ENCODE measurements at regions not wholly inside any gene's neighbourhood (a gene's known extent, or its start where the extent isn't known, plus 50 kb on each side); places are given as distances from the start of the nearest gene placed in this dataset.

DNA sequence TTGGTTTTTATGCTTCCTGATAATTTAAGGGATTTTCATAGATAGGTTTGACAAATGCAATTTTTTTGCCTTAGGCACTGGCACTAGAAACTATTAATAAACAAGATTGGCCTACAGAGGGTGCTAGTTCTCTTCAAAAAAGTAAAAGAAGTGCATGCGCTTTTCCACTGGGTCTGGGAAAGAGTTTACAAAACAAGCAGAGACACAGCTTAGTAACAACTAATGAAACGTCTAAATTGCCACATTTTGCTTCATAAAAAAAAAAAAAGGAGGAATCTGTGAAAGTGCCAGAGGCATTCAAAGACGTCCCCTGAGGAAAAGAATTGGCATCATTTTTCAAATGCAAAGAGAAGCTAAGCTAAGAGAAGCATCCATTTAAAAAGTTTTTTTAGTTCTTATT, 58.3 kb upstream of the EEA1 start:
- WGBS, 10 experiments = 0 to 12% (median 0%) methylated on average over 2 to 3 of the region's 3 CpGs
- in situ Hi-C loops (cut with MboI; ENCODE audit: low pct_unique_long_range_greater_than_20kb in 2 of 9, low sequenced_read_pairs in 9 of 9, unreplicated experiment in 9 of 9) = loop anchor here (5.0 to 25.0 kb wide), 6 partner anchors 400 to 1125 kb away; partner anchors contain the start of gene NUDT4 (in 6 of the 9)
- Histone ChIP-seq H3K27ac (no peak overlapping the region), H3K4me1 (replicated peaks in 1 of 2) (no peaks in the 10 kb centered on the region), H3K4me3 (no peak overlapping the region)
- peak; percentile 45 to 87 (median 60) for ATAC-seq (replicated peaks in 6 of 8)

DNA sequence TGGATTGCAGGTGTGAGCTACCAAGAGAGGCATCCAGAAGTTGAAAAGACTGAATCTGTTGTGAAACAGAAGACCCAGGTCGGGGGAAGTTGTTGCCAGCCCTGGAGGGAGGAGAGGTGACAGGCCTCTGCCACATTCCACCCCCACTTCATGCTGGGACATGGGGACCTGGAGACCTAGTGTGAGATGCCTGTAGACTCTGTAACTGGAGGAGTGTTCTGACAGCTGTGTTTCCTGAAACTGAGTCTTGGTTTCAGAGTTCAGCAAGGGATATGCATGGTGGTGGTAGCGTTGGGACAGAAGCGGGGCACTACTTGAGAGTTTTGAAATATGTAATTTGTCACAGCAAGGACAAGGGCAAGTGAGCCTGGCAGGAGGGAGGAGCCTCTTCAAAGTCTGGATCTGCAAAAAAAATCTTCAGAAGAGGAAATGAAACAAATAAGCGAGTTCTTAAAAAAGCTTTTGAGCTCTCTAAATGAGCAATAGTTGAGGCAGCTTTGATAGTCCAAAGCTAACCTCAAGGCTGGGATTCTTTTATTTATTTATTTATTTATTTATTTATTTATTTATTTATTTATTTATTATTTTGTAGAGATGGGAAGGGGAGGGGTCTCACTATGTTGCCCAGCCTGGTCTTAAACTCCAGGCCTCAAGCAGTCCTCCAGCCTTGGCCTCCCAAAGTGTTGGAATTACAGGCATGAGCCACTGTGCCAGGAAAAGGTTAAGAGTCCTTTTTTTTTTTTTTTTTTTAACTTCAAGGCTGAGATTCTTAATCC, 58.9 kb upstream of the EEA1 start:
- no peaks in the 10 kb centered on the region for H3K4me1 ChIP-seq (replicated peaks in 1 of 2)
- 60 to 100% (median 96%) methylated on average over 1 to 4 of the region's 4 CpGs; no CpG with 5 or more reads in 3 of the 10 experiments for WGBS, 10 experiments
- ATAC-seq (replicated peaks in 6 of 8) = peak in 1 of 8 experiments; percentile 33
- in situ Hi-C loops (cut with MboI; ENCODE audit: low pct_unique_long_range_greater_than_20kb in 2 of 9, low sequenced_read_pairs in 9 of 9, unreplicated experiment in 9 of 9) = loop anchor here (5.0 to 25.0 kb wide), 6 partner anchors 399 to 1124 kb away; partner anchors contain the start of gene NUDT4 (in 6 of the 9)
- H3K27ac ChIP-seq = no peak overlapping the region
- H3K4me3 ChIP-seq = no peak overlapping the region

DNA sequence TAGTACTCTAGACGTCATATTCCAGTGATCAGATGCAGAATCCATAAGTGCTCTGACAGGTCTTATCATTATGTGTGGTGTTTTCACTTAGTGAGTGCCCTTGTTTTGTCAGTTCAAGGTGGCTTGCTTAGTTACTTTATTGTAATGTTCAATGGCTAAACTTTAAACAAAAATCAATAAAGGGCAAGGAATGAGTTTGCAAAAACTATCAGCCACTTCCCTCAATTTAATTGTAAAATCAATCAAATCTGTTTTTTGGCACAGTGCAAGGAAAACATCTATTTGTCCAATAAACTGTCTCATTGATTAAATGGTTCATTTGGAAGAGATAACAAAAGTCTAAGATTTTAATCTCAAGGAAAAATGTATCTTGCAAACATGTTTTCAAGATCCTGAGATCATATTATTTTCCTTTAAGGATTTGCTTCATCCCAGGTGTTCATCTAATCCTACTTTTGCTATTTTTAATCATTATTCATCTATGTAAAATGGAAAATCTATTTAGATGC, 59.6 kb upstream of the EEA1 start:
- ATAC-seq (replicated peaks in 6 of 8) = no peak
- in situ Hi-C loops (cut with MboI; ENCODE audit: low pct_unique_long_range_greater_than_20kb in 2 of 9, low sequenced_read_pairs in 9 of 9, unreplicated experiment in 9 of 9) = loop anchor here (5.0 to 25.0 kb wide), 6 partner anchors 399 to 1124 kb away; partner anchors contain the start of gene NUDT4 (in 6 of the 9)
- no peak overlapping the region for H3K27ac ChIP-seq
- 80 to 100% (median 95%) methylated on average over 1 of the region's 1 CpG; no CpG with 5 or more reads in 4 of the 10 experiments for whole genome bisulfite sequencing, 10 experiments
- H3K4me3 ChIP-seq = no peak overlapping the region
- no peaks in the 10 kb centered on the region for H3K4me1 ChIP-seq (replicated peaks in 1 of 2)

DNA sequence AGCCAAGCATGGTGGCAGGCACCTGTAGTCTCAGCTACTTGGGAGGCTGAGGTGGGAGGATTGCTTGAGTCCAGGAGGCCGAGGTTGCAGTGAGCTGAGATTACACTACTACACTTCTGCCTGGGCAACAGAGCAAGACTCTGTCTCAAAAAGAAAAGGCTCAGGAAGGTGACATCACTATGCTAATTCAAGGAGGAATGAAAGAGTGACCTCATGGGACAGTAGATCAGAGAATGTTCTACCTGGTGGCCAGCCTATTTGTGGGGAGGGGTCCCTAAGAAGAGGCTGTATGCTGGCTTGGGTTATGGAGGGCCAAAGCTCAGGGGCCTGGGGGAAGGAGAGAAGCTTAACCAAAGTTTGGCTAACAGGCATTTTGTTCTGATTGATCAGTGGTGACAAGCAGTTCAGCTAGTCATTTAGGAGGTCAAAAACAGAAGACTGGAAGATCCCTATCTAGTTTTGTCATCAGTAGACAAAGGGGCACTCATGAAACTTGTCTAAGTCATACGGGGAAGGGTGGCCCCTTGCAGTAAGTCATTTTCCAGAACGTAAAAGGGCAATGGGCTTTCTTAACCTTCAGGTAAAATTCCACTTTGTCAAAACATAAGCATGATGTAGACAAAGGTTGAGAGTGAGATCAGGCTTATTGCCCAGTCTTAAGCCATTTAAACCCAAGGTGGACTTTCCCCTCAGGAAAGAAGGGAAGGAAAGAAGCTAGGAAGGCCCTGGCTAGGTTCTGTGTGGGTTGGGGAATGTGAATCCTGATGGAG, 60.8 kb upstream of the EEA1 start:
- Histone ChIP-seq H3K27ac (no peak overlapping the region), H3K4me3 (no peak overlapping the region), H3K4me1 (replicated peaks in 1 of 2) (no peaks in the 10 kb centered on the region)
- no peak for ATAC-seq (replicated peaks in 6 of 8)
- WGBS, 10 experiments = 33 to 84% (median 67%) methylated on average over 1 to 2 of the region's 3 CpGs; no CpG with 5 or more reads in 5 of the 10 experiments
- in situ Hi-C loops (cut with MboI; ENCODE audit: low pct_unique_long_range_greater_than_20kb in 2 of 9, low sequenced_read_pairs in 9 of 9, unreplicated experiment in 9 of 9) = loop anchor here (5.0 to 25.0 kb wide), 6 partner anchors 397 to 1122 kb away; partner anchors contain the start of gene NUDT4 (in 6 of the 9)

DNA sequence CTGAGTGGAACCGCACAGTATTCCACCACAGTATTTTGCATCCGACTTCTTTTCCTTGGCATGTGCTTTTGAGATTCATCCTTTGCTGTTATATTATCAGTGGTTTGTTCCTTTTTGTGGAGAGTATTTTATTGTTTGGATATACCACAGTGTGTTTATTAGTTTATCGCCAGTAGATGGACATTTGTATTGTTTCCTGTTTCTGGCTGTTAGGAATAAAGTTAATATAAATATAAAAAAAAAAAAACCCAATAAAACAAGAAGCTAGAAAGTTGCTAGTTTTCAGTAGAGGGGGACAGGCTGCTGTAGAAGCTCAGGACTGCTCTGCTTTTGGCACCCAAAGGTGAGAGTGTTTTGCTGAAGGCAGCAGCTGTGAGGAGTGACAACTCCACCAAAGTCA, 62.0 kb upstream of the EEA1 start:
- H3K27ac ChIP-seq = no peak overlapping the region
- no peaks in the 10 kb centered on the region for H3K4me1 ChIP-seq (replicated peaks in 1 of 2)
- no peak for ATAC-seq (replicated peaks in 6 of 8)
- 72 to 100% (median 93%) methylated on average over 2 to 3 of the region's 3 CpGs; no CpG with 5 or more reads in 2 of the 10 experiments for WGBS, 10 experiments
- H3K4me3 ChIP-seq = no peak overlapping the region
- in situ Hi-C loops (cut with MboI; ENCODE audit: low pct_unique_long_range_greater_than_20kb in 2 of 9, low sequenced_read_pairs in 9 of 9, unreplicated experiment in 9 of 9) = loop anchor here in 8 of 9 experiments (25.0 kb wide), 4 partner anchors 396 to 1121 kb away; partner anchors contain the start of gene NUDT4 (in 6 of the 8)

DNA sequence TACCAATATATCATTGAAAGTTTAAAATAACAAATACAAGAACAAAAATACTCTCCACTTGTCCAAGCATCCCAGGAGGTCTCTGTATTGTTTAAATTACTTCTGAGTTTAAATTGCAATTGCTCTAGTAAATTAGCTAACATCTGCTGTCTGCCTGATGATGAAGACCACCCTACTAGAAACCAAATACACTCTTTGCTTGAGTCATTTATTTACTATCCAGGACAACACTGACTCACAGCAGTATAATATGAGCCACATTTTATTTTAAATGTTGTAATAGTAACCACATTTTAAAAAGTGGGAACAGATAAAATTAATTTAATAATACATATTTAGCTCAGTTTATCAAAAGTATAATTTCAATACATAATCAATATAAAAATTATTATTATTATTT, 62.9 kb upstream of the EEA1 start:
- no peak overlapping the region for H3K27ac ChIP-seq
- H3K4me3 ChIP-seq = no peak overlapping the region
- no peak for ATAC-seq (replicated peaks in 6 of 8)
- in situ Hi-C loops (cut with MboI; ENCODE audit: low pct_unique_long_range_greater_than_20kb in 2 of 9, low sequenced_read_pairs in 9 of 9, unreplicated experiment in 9 of 9) = loop anchor here in 8 of 9 experiments (25.0 kb wide), 4 partner anchors 395 to 1120 kb away; partner anchors contain the start of gene NUDT4 (in 6 of the 8)
- H3K4me1 ChIP-seq (replicated peaks in 1 of 2) = no peaks in the 10 kb centered on the region

DNA sequence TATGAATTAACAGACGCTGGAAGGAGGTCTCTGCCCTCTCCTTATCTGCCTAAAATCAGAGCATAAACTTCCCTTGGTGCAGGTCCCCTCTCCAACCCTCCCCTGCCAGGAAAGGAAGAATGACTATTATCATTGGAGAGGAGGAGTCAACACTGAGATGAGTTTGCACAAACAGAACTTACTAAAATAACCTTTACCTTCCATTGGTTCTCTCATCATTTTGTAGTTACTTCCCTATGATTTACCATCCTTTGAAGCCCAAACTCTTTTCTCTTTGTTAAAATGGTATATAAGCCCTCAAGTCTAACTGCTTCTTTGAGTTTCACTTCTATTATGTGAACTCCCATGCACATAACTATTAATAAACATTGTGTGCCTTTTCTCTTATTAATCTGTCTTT, 64.2 kb upstream of the EEA1 start:
- 36 to 100% (median 100%) methylated on average over 1 of the region's 1 CpG; no CpG with 5 or more reads in 5 of the 10 experiments for WGBS, 10 experiments
- in situ Hi-C loops (cut with MboI; ENCODE audit: low pct_unique_long_range_greater_than_20kb in 2 of 9, low sequenced_read_pairs in 9 of 9, unreplicated experiment in 9 of 9) = loop anchor here in 8 of 9 experiments (25.0 kb wide), 4 partner anchors 394 to 1119 kb away; partner anchors contain the start of gene NUDT4 (in 6 of the 8)

DNA sequence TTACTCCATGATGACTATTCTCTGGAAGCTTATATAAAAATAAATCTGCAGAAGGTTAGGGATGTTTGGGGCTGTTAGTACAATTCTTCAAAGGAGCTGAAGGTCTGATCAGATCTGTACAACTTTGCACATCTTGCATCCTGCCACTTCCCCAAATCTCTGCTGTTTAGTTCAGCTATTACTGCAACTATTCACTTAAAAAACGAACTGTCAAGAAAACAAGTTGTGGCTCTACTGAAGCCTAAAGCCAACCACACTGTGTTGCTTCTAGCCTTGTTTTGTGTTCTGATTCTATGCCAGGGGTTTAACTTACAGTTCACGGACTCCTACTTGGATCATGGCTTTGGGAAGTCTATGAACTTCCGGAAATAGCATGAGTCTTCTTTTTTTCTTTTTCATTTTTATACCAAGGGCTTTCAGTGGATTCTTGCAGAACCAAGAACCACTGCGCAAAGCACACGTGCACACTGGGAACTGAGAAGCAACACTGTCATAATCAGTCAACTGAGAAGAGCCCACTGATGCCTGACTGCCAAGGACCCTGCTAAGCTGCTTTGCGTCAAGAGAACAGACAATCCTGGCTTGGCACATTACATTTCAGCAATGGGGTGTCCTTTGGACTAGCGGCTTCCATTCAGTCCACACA, 66.3 kb upstream of the EEA1 start:
- Histone ChIP-seq H3K27ac (no peak overlapping the region), H3K4me3 (no peak overlapping the region), H3K4me1 (replicated peaks in 1 of 2) (no peaks in the 10 kb centered on the region)
- in situ Hi-C loops (cut with MboI; ENCODE audit: low pct_unique_long_range_greater_than_20kb in 2 of 9, low sequenced_read_pairs in 9 of 9, unreplicated experiment in 9 of 9) = loop anchor here in 8 of 9 experiments (25.0 kb wide), 4 partner anchors 392 to 1117 kb away; partner anchors contain the start of gene NUDT4 (in 6 of the 8)
- 65 to 100% (median 90%) methylated on average over 2 to 7 of the region's 7 CpGs; no CpG with 5 or more reads in 1 of the 10 experiments for WGBS, 10 experiments
- ATAC-seq (replicated peaks in 6 of 8) = no peak

More for the DNA sequence above, 64.2 kb upstream of the EEA1 start:
- ATAC-seq (replicated peaks in 6 of 8) = no peak
- H3K4me3 ChIP-seq = no peak overlapping the region
- H3K27ac ChIP-seq = no peak overlapping the region
- H3K4me1 ChIP-seq (replicated peaks in 1 of 2) = no peaks in the 10 kb centered on the region

DNA sequence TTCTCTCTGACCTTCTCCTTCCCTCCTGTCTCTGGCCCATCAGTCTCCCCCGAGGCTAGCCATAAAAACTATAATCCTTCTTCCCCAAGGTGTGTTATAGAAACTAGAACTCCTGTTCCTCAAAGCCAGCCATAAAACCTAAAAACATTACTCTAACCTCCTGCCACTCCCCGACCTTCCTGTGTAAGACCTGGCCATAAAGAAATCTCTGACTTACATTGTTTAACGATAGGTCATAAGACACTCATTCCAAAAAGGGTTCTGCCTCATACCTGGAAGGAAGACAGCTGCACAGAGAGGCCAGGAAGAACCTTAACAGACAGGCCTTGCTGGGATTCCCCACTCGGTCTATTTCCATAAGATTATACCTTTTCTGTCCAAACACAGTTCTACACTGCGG, 70.9 kb upstream of the EEA1 start:
- peaks cover 0 to 6% of the 10 kb centered on the region in 2 donors for H3K4me1 ChIP-seq (replicated peaks in 1 of 2)
- in situ Hi-C loops (cut with MboI; ENCODE audit: low pct_unique_long_range_greater_than_20kb in 2 of 9, low sequenced_read_pairs in 9 of 9, unreplicated experiment in 9 of 9) = no loop called here
- WGBS, 10 experiments = 84 to 100% (median 92%) methylated on average over 1 to 5 of the region's 5 CpGs
- no peak for ATAC-seq (replicated peaks in 6 of 8)
- no peak overlapping the region for H3K4me3 ChIP-seq
- H3K27ac ChIP-seq = no peak overlapping the region

DNA sequence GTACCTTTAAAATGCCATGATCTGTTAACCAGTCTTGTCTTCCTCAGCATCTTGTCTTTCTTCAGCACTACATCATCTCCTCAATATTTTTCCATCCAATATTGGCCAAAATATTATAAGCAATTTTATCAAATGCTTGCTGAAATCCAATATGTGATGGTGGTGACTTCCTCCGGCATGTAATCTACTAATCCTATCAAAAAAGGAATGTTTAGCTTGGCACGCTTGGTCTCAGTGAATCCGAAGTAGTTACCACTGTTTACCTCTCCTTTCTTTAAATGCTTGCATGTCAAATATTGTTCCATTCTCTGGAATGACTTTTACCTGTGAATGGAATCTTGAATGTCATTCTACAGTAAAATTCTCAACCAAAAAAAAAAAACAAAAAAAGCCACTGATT, 72.3 kb upstream of the EEA1 start:
- WGBS, 10 experiments = 77 to 100% (median 91%) methylated on average over 1 to 3 of the region's 3 CpGs; no CpG with 5 or more reads in 1 of the 10 experiments
- H3K27ac ChIP-seq = no peak overlapping the region
- ATAC-seq (replicated peaks in 6 of 8) = no peak
- peaks cover 0 to 6% of the 10 kb centered on the region in 2 donors for H3K4me1 ChIP-seq (replicated peaks in 1 of 2)
- in situ Hi-C loops (cut with MboI; ENCODE audit: low pct_unique_long_range_greater_than_20kb in 2 of 9, low sequenced_read_pairs in 9 of 9, unreplicated experiment in 9 of 9) = no loop called here
- no peak overlapping the region for H3K4me3 ChIP-seq

DNA sequence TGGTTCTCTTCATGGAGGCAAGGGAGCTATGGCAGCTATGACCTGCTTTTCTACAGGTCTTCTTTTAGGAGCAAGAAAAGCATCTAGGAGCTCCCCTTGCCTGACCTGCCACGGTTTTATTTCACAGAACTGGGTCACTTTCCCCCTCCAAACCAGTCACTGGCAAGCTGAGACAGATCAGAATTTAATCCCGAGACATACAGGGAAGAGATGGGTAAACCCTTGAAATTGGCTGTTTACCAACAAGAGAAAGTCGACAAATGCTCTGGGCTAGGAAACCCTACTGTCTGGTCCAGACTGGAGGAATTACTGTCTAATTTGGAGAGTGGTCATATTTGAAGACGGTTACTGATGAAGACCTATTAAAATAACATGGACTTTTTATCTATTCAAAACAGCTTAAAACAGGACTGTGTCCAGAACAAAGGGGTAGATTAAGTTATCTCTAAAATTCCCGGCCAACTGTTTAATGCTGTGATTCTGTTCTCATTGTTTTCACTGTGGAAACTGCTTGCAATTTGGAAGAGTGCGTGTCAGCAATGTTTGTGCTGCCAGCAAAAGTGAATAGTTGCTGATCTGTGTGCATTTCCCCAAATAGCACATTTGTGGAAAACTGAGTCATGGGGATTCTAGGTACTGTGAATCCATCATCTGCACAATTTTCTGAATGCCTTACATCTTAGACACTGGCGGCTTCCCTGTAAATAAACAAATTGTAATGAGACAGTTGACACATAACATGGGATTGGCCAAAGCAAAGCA, 73.4 kb upstream of the EEA1 start:
- 0 to 100% (median 72%) methylated on average over 2 to 7 of the region's 7 CpGs; no CpG with 5 or more reads in 1 of the 10 experiments for WGBS, 10 experiments
- Histone ChIP-seq H3K4me3 (no peak overlapping the region), H3K4me1 (replicated peaks in 1 of 2) (peaks cover 0 to 6% of the 10 kb centered on the region in 2 donors), H3K27ac (no peak overlapping the region)
- in situ Hi-C loops (cut with MboI; ENCODE audit: low pct_unique_long_range_greater_than_20kb in 2 of 9, low sequenced_read_pairs in 9 of 9, unreplicated experiment in 9 of 9) = no loop called here
- ATAC-seq (replicated peaks in 6 of 8) = peak in 4 of 8 experiments; percentile 31 to 79 (median 61)
